ENCODE measurements at regions not wholly inside any gene's neighbourhood (a gene's known extent, or its start where the extent isn't known, plus 50 kb on each side); places are given as distances from the start of the nearest gene placed in this dataset.

DNA sequence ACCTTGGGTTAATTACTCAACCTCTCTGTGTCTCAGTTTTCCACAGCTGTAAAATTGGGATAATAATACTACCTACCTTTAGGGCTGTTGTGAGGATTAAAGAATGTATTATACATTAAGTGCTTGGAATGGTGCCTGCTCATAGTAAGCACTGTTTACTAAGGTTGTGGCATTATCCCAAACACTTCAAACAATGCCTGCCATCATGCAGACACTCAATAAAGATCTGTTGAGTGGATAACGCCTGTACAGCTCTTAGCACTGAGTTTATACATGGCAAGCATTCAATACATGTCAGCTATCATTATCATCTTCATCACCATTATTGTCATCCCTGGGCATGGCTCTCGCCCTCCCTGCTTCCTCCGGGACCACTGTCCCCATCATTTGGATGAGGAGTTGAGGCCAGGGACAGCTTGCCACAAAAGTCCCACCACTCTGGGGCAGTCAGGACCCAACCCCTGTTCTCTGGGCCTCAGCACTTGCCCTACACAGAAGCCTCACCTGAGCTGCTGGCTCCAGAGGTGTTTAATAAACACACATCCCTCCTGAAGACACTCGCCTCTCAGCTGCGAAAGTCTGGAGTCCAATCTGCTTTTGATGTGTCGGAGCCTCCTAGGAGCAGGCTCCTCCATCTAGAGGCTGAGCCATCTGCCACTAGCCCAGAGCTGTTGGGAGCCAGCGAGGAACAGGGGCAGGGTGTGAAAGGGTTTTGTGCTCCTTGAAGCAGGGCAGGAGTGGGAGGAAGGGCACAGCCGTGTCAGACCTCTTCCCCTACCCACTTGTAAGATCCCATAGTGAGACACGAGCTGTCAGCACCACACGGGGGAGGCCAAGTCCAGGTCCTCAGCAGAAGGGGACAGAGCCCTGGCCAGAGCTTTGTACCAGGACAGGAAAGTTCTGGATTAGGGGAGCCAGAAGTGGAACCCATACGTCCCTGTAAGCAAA is 80.9 kb upstream of the ZC3H12A start:
- peak; percentile 93 for DNase-seq

DNA sequence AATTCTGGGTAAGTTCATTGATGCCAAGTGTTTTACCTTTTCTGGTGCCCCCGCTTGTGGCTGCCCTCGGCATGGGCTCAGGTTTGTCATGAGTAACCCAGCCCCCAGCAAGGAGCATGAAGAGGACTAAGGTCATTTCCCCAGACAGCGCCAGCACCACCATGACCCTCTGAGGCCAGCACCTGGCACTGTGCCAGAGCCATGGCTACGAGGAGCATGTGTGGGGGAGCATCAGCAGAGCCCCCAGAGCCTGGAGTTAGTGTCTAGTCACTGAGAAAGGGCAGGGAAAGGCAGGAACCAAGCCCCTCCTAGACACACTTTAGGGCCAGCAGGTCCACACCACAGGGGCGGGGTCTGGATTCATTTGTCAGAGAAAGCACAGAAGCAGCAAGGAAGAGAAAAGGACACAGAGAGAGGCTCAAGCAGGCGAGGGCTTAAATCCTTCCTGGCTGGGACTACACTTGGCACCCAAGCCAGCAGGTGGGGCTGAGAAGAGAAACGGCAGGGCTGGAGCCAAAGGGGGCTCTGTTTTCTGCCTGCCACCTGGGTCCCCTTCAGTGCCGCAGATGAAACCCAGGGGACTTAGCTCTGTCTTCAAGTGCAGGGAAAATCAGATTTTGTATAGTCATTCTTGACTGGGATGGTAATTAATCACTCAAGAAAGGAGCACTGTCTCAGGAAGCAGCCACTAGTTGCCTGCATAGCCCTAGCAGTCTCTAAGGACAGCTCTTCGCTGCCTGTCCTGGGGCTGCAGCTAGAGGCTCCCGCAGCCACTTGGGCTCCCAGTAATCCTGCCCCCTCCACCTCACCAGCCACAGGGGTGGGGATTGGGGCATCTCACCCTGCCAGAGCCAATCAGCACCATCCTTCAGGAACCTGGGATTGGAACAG is 79.6 kb upstream of the ZC3H12A start:
- DNase-seq = peak; percentile 60

GRCh38 chr1:37398096-37398495 is 76.3 kb upstream of the ZC3H12A start:
- DNase-seq = no peak

GRCh38 chr1:37399205-37399604 is 75.2 kb upstream of the ZC3H12A start:
- DNase-seq = no peak

DNA sequence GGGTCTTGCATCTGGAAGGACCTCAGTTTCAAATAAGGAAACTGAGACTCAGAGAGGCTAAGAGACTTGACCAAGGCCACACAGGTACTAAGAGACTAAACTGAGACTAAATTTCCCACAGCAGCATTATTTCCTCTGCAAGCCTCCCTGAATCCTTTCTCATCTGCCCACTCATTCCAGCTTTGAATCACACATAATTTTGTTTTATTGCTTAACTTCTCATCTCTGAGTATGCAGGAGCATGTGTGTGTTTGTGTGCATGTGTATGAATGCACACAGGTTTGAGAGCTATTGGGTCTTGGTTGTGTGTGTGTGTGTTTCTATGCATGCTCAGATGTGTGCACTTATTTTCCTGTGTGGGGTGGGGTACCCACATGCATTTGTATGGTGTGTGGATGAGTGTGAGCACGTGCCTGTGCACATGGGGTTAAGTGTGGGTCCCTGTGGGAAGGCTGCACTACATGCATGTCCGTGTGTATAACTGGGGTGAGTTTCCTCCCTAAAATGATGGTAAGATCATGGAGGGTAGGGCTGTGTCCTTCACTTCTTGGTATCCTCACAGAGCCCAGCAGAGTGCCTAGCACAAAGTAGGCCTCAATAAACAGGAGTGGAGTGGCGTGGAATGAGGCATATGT is 74.4 kb upstream of the ZC3H12A start:
- DNase-seq = no peak

- no peak for DNase-seq
These were observed 73.7 kb upstream of the ZC3H12A start for GRCh38 chr1:37400466-37401225.

- no peak for DNase-seq
These were observed 71.2 kb upstream of the ZC3H12A start for GRCh38 chr1:37403166-37403565.

GRCh38 chr1:37404711-37405110 is 69.7 kb upstream of the ZC3H12A start:
- no peak for DNase-seq

DNA sequence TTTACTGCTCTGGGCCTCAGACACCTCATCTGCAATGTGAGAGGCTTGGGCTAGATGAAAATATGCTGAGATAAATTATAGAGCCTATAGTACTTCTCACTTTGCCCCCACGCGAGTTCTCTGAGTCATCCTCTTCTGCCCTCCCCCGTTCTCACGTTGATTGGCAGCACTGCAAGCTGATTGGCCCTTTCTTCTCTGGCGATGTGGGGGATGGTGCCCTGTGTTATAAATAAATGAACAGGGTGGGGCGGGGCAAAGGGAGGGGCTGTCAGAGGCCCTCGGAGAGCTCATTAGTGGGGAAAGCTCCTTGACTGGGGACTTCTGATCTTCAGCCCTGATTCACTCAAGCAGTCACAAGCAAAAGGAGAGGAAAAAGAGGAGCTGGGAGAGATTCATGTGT is 64.3 kb upstream of the ZC3H12A start:
- DNase-seq = peak; percentile 87

DNA sequence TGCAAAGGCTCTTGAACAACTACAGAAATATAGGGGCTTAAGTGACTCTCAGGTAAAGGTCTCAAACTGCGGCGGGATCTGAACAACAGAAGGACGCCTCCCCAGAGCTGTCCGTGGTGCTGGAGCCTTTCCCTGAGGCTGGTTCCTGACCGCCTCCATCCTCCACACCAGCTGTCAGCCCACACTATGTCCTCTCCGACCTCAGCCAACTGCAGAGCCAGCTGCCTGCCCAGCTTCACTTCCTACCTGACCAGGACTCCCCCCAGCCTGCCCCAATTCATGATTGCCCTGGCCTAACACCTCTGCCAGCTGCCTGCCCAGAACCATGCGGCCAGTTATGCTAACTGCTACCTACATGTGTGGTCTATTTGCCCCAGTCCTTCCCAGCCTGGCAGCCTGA is 63.6 kb upstream of the ZC3H12A start:
- no peak for DNase-seq

DNA sequence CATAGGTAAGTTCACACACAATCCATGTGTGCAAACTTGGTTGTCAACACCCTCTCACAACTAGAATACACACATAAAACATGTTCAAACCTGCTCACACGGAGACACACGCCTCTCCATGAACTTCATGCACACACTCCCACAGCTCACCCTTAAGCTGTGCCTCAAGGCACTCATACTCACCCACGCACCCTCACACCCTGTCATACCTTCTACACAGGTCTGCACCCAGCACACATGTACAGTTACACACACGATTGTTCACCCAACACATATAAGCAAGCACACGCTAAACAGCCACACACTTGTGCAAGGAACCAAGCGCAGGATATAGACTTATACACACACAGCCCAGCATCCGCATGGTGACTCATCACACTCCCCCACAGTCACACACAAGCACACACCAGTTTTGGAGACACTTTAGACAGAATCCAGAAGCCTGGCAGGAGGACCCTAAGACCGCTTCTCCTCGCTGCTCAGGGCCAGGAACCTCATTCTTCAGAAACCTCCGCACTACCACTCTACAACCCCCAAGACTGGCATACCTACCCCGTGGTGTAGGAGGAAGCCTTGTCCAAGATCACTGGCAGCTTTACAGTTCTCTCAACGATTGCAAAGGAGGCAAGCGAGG is 58.7 kb upstream of the ZC3H12A start:
- no peak for DNase-seq

DNA sequence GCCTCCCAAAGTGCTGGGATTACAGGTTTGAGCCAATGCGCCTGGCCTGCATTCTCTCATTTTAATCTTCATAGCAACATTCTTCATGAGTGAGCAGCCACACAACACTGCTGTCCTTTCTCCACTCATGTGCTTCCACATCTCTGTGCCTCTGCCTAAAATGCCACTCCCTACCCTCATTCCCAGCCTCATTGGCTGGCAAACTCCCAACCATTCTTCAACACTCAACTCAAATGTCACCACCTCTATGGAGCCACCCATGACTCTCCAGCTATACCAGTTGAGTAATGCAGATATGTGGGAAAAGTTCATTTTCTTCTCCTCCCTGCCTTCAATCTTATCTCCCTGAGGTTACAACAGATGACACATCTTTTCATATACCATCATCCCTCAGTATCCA is 53.9 kb upstream of the ZC3H12A start:
- no peak for DNase-seq

DNA sequence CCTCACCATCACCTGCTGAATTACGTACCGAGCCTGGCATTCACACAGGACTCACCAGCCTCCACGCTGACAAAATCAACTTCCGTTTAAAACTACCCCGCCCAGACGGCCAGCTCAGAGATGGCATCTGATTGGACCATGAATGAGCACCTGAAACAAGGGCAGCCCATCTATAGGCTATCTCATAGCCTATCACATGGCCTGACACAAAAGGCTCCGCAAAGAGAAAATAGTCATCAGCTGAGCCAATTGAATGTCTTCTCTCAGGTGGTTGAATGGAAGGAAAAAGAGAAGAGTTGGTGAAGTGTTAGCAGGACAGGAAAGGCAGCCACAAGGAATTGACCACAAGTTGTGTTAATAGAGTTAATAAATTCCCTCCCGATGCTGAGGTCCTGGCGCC is 50.6 kb upstream of the ZC3H12A start:
- DNase-seq = no peak

DNA sequence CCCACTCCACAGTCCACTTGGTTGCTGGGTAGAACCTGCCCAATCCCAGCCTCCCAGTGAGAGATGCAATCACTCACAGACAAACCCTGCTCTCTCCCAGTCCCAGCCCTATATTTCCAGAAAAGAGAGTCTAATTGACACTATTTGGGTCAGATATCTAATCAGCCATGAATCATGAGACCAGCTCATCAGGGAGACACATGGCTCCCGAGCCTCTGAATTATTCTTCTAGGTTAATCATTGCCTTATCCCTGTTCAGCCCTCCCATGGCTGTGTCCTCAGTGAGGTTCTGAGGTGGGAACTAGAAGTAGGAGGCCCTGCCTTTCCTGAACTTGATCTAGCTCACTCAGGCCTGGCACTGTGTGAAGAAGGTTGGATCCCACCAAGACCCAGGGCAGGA is 49.9 kb upstream of the ZC3H12A start:
- DNase-seq = no peak

All from NCI-H510A (cell line).